Endodermal cell (in vitro differentiated cells): ENCODE measurements at regions not wholly inside any gene's neighbourhood (a gene's known extent, or its start where the extent isn't known, plus 50 kb on each side); places are given as distances from the start of the nearest gene placed in this dataset.

Experiments used
- DNase-seq: peaks from one replicate; pipeline ENCODE4 v3.0.0-alpha.2; 2017
- H3K27ac ChIP-seq: 2 replicates; pipeline ENCODE4 v1.5.1; 2013; ENCODE audit warnings: mild to moderate bottlenecking, low read depth, low read length, moderate library complexity
- H3K27me3 ChIP-seq: 2 replicates; pipeline ENCODE4 v1.6.1; 2013; ENCODE audit warnings: mild to moderate bottlenecking, low read length, moderate library complexity; ENCODE audit not compliant: insufficient read depth, control insufficient read depth, poor library complexity, severe bottlenecking
- H3K36me3 ChIP-seq: 2 replicates; pipeline ENCODE4 v1.7.0; 2013; ENCODE audit warnings: mild to moderate bottlenecking, low read length, moderate library complexity; ENCODE audit not compliant: control insufficient read depth, insufficient read depth
- H3K4me1 ChIP-seq: one replicate; pipeline ENCODE4 v1.7.0; 2013; ENCODE audit warnings: low read length; ENCODE audit not compliant: control insufficient read depth, insufficient read depth
- H3K4me3 ChIP-seq: 2 replicates; pipeline ENCODE4 v1.5.1; 2013; ENCODE audit warnings: mild to moderate bottlenecking, low read length, moderate library complexity
- H3K9ac ChIP-seq: 2 replicates; pipeline ENCODE4 v1.6.1; 2013; ENCODE audit warnings: mild to moderate bottlenecking, low read length, moderate library complexity; ENCODE audit not compliant: poor library complexity, severe bottlenecking; ENCODE audit errors: extremely low read depth
- H3K9me3 ChIP-seq: 2 replicates; pipeline ENCODE4 v1.6.1; 2013; ENCODE audit warnings: mild to moderate bottlenecking, low read length, moderate library complexity; ENCODE audit not compliant: control insufficient read depth
- H3K27ac Mint-ChIP-seq: 2 replicates; pipeline ENCODE4 v1.8.0; 2020; ENCODE audit warnings: mixed read lengths
- H3K27me3 Mint-ChIP-seq: 2 replicates; pipeline ENCODE4 v1.8.0; 2021; ENCODE audit warnings: mild to moderate bottlenecking, mixed read lengths; ENCODE audit not compliant: insufficient read depth
- H3K36me3 Mint-ChIP-seq: 2 replicates; pipeline ENCODE4 v1.8.0; 2020; ENCODE audit warnings: low read depth, mixed read lengths
- H3K4me1 Mint-ChIP-seq: 2 replicates; pipeline ENCODE4 v1.8.0; 2020; ENCODE audit warnings: mixed read lengths
- H3K4me3 Mint-ChIP-seq: 2 replicates; pipeline ENCODE4 v1.8.0; 2020; ENCODE audit warnings: mild to moderate bottlenecking, moderate library complexity, mixed read lengths
- H3K9me3 Mint-ChIP-seq: 2 replicates; pipeline ENCODE4 v1.8.0; 2020; ENCODE audit warnings: mild to moderate bottlenecking, mixed read lengths
- WGBS, 2 experiments: methylation state at CpG; one replicate each; pipeline versions ENCODE4 v1.1.5 to v1.1.7; 2013; ENCODE audit warnings: missing lambda C conversion rate in 2 of 2, mixed read lengths in 1 of 2; ENCODE audit not compliant: insufficient coverage in 1 of 2, insufficient read length in 1 of 2; 5-methylcytosine and 5-hydroxymethylcytosine counted together
- TF ChIP-seq, protein P1 (sequence below): fragments of 200-600 bp; sonication (generic); conservative IDR thresholded peaks from 2 replicates; pipeline ENCODE4 v1.5.0; 2021; ENCODE audit warnings: antibody characterized with exemption, mild to moderate bottlenecking

DNA sequence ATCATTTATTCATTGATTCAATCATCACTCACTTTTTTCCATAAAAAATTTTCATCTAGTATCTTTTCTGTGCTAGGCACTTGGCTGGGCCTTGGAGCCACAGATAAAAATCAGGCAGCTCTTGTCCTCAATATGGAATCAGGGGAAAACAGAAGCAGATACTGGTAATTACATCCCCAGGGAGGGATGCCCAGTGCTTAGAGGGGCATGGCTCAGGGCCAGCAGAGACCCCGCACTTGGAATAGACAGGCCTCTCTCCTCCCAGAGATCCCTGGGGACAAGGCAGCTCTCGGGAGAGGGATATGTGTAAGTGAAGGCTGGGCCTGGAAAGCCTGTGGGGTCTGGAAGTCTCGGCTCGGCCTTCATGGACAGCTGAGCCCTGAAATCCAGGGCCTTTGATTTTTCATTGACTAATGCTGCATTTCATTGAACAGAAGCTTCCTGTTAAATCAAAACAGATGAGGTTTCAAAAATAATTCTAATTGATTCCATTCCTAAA, 180.4 kb downstream of the FOXD2 start:
- no peaks in the 10 kb centered on the region for H3K36me3 Mint-ChIP-seq
- H3K27me3 Mint-ChIP-seq = peaks cover 30% of the 10 kb centered on the region
- no peak overlapping the region for H3K4me3 Mint-ChIP-seq
- TF ChIP-seq, protein P1, sequence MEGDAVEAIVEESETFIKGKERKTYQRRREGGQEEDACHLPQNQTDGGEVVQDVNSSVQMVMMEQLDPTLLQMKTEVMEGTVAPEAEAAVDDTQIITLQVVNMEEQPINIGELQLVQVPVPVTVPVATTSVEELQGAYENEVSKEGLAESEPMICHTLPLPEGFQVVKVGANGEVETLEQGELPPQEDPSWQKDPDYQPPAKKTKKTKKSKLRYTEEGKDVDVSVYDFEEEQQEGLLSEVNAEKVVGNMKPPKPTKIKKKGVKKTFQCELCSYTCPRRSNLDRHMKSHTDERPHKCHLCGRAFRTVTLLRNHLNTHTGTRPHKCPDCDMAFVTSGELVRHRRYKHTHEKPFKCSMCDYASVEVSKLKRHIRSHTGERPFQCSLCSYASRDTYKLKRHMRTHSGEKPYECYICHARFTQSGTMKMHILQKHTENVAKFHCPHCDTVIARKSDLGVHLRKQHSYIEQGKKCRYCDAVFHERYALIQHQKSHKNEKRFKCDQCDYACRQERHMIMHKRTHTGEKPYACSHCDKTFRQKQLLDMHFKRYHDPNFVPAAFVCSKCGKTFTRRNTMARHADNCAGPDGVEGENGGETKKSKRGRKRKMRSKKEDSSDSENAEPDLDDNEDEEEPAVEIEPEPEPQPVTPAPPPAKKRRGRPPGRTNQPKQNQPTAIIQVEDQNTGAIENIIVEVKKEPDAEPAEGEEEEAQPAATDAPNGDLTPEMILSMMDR = no peak
- WGBS, 2 experiments = 95 to 100% methylated on average over 2 to 4 of the region's 4 CpGs
- peak; percentile 19 for DNase-seq
- Histone ChIP-seq H3K27ac (no peak overlapping the region), H3K9ac (no peak overlapping the region), H3K4me3 (no peak overlapping the region), H3K36me3 (no peaks in the 10 kb centered on the region), H3K4me1 (no peaks in the 10 kb centered on the region), H3K27me3 (peaks cover 21% of the 10 kb centered on the region), H3K9me3 (no peaks in the 10 kb centered on the region)
- no peaks in the 10 kb centered on the region for H3K9me3 Mint-ChIP-seq
- peaks cover 1% of the 10 kb centered on the region for H3K4me1 Mint-ChIP-seq
- H3K27ac Mint-ChIP-seq = no peak overlapping the region

DNA sequence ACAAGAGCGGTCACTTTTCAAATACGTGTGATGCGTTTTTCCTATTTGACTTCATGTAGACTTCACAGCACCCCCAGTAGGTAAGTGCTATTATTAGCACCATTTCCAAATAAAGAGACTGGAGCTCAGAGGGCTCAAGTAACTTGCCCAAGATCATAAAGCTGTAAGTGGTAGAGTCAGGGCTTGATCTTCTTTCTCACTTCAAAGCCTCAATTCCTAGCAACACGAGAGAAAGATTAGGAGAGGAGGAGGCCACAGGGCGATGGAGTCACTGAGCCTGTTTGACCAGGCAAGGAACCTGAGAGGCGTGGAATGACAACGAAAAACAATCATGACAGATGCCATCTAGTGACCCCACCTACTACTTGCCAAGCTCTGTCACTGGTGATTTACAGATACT, 181.0 kb downstream of the FOXD2 start:
- H3K27me3 ChIP-seq = peaks cover 21% of the 10 kb centered on the region
- no peak overlapping the region for H3K27ac Mint-ChIP-seq
- H3K4me3 Mint-ChIP-seq = no peak overlapping the region
- WGBS, 2 experiments = 68 to 86% methylated on average over 5 to 7 of the region's 7 CpGs
- DNase-seq = peak; percentile 35
- H3K4me1 Mint-ChIP-seq = peaks cover 1% of the 10 kb centered on the region
- H3K9me3 Mint-ChIP-seq = no peaks in the 10 kb centered on the region
- H3K4me3 ChIP-seq = no peak overlapping the region
- no peak overlapping the region for H3K9ac ChIP-seq
- TF ChIP-seq, protein P1 = no peak
- no peak overlapping the region for H3K27ac ChIP-seq
- peaks cover 30% of the 10 kb centered on the region for H3K27me3 Mint-ChIP-seq
- no peaks in the 10 kb centered on the region for H3K36me3 ChIP-seq
- no peaks in the 10 kb centered on the region for H3K9me3 ChIP-seq
- H3K36me3 Mint-ChIP-seq = no peaks in the 10 kb centered on the region
- no peaks in the 10 kb centered on the region for H3K4me1 ChIP-seq

DNA sequence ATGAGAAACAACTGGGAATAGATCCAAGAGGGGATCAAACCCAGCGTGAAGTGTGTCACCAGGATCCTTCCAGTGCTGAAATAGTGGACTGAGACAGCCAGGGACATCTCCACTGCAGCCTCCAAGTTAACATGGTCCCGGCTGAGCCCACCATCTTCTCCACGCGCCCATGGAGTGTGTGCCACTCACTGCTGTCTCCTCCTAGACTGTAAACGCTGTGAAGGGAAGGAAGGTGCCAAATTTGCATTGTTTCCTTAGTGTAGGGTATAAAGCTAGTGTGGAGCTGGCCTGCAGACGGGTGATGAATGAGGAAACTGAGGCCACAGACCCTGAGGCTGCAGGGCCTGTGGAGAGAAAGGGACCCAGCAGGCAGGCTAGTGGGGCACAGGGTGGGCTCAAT, 183.6 kb downstream of the FOXD2 start:
- Histone ChIP-seq H3K27me3 (peaks cover 25% of the 10 kb centered on the region), H3K27ac (no peak overlapping the region), H3K4me1 (no peaks in the 10 kb centered on the region), H3K9ac (no peak overlapping the region), H3K9me3 (no peaks in the 10 kb centered on the region), H3K4me3 (no peak overlapping the region), H3K36me3 (no peaks in the 10 kb centered on the region)
- 85 to 89% methylated on average over 4 to 6 of the region's 6 CpGs for WGBS, 2 experiments
- H3K4me3 Mint-ChIP-seq = no peak overlapping the region
- H3K36me3 Mint-ChIP-seq = no peaks in the 10 kb centered on the region
- H3K4me1 Mint-ChIP-seq = peaks cover 1% of the 10 kb centered on the region
- TF ChIP-seq, protein P1 = no peak
- H3K27ac Mint-ChIP-seq = no peak overlapping the region
- no peaks in the 10 kb centered on the region for H3K9me3 Mint-ChIP-seq
- DNase-seq = no peak
- H3K27me3 Mint-ChIP-seq = peaks cover 18% of the 10 kb centered on the region
